HG03442 (cell line): ENCODE measurements at regions not wholly inside any gene's neighbourhood (a gene's known extent, or its start where the extent isn't known, plus 50 kb on each side); places are given as distances from the start of the nearest gene placed in this dataset.
"Not testable (repeated sequence)": the region's sequence is repeated elsewhere in the genome, so short reads cannot be mapped to it uniquely, and the experiment has no call there.

Experiments
- ATAC-seq: cut with Tn5 transposase; IDR thresholded peaks from one replicate; pipeline ENCODE4 v1.9.1; 2021; ENCODE audit warnings: mild to moderate bottlenecking, moderate library complexity; ENCODE audit not compliant: unreplicated experiment

- no peak for ATAC-seq
Observed at GRCh38 chr2:16034975-16035746, 94.8 kb downstream of the MYCN start.

- no peak for ATAC-seq
Observed at GRCh38 chr2:16034151-16034974, 94.0 kb downstream of the MYCN start.

GRCh38 chr2:16033032-16033293 is 92.6 kb downstream of the MYCN start:
- no peak for ATAC-seq

- no peak for ATAC-seq
Observed at GRCh38 chr2:16032282-16033031, 92.1 kb downstream of the MYCN start.

GRCh38 chr2:16031848-16032159 is 91.5 kb downstream of the MYCN start:
- no peak for ATAC-seq

- no peak for ATAC-seq
Observed at GRCh38 chr2:16031058-16031847, 90.9 kb downstream of the MYCN start.

GRCh38 chr2:16030206-16031057 is 90.1 kb downstream of the MYCN start:
- no peak for ATAC-seq

- no peak for ATAC-seq
Observed at GRCh38 chr2:16028644-16029043, 88.3 kb downstream of the MYCN start.

- no peak for ATAC-seq
Observed at GRCh38 chr2:16026816-16027501, 86.6 kb downstream of the MYCN start.

GRCh38 chr2:16025876-16026640 is 85.7 kb downstream of the MYCN start:
- no peak for ATAC-seq

- no peak for ATAC-seq
Observed at GRCh38 chr2:16025211-16025875, 85.0 kb downstream of the MYCN start.

GRCh38 chr2:16024628-16025027 is 84.3 kb downstream of the MYCN start:
- not testable (repeated sequence) for ATAC-seq

- ATAC-seq = no peak
Observed at GRCh38 chr2:16023506-16024360, 83.4 kb downstream of the MYCN start.

- ATAC-seq = no peak
Observed at GRCh38 chr2:16022548-16023240, 82.3 kb downstream of the MYCN start.

- ATAC-seq = no peak
Observed at GRCh38 chr2:16021611-16022363, 81.4 kb downstream of the MYCN start.

- no peak for ATAC-seq
Observed at GRCh38 chr2:16020389-16021008, 80.1 kb downstream of the MYCN start.
